Progenitor cell of endocrine pancreas (in vitro differentiated cells): ENCODE measurements at regions not wholly inside any gene's neighbourhood (a gene's known extent, or its start where the extent isn't known, plus 50 kb on each side); places are given as distances from the start of the nearest gene placed in this dataset.

Experiments
- DNase-seq: peaks from one replicate; pipeline ENCODE4 v3.0.0; 2021; ENCODE audit warnings: low spot score; ENCODE audit not compliant: unreplicated experiment
- H3K27ac Mint-ChIP-seq: 2 replicates; pipeline ENCODE4 v1.8.0; 2021; ENCODE audit warnings: mild to moderate bottlenecking, moderate library complexity, mixed read lengths
- H3K27me3 Mint-ChIP-seq: 2 replicates; pipeline ENCODE4 v1.8.0; 2021; ENCODE audit warnings: mixed read lengths
- H3K36me3 Mint-ChIP-seq: 2 replicates; pipeline ENCODE4 v1.8.0; 2022; ENCODE audit warnings: mixed read lengths; ENCODE audit not compliant: insufficient read depth
- H3K4me1 Mint-ChIP-seq: 2 replicates; pipeline ENCODE4 v1.8.0; 2021; ENCODE audit warnings: low read depth, mixed read lengths
- H3K4me3 Mint-ChIP-seq: 2 replicates; pipeline ENCODE4 v1.8.0; 2021; ENCODE audit warnings: low read depth, mild to moderate bottlenecking, moderate library complexity, mixed read lengths
- H3K9me3 Mint-ChIP-seq: 2 replicates; pipeline ENCODE4 v1.8.0; 2021; ENCODE audit warnings: low read depth, mixed read lengths
- TF ChIP-seq, protein P1 (sequence below): fragments of 200-600 bp; sonication (generic); IDR thresholded peaks from one replicate; pipeline ENCODE4 v1.5.0; 2021; ENCODE audit warnings: antibody characterized with exemption, mild to moderate bottlenecking; ENCODE audit not compliant: unreplicated experiment

DNA sequence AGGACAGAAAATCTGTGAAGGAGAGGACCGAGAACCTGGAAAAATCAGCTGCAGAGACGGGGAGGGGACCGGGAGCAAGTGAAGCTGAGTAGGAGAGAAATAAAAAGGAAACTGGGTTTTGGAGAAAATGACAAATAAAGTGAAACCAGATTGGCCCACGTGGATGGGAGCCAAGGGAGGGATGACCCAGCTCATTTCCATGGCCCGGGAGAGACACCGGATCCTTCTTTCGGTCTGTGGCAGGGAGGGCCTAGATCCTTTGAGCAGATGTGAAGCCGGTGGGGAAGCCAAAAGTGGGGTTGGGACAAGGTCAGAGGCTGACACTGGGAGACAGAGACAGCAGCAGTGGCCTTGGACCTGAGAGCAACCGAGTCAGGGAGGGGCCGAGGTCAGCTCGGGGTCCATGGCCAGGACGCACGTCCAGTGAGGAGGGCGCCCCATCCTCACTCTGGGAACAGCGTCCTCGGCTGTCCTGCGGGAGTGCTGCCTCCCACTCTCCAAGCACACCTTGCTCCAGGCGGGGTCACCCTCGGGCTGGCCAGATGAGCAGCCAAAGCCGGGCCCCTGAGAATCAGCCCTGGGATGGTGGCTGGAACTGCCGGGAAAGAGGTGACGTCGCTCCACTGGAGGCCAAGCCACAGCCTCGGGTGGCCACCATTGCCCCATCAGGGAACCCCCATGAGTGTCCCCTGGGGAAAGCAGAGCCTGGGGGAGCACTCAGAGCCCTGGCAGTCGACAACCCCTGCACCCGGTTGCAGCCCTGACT is 50.8 kb upstream of the CDR2 start:
- Mint-ChIP-seq H3K4me1 (no peaks in the 10 kb centered on the region), H3K4me3 (no peak overlapping the region), H3K36me3 (peaks cover 30% of the 10 kb centered on the region), H3K27me3 (no peaks in the 10 kb centered on the region), H3K27ac (no peak overlapping the region), H3K9me3 (no peaks in the 10 kb centered on the region)
- DNase-seq, result no peak
- TF ChIP-seq, protein P1, sequence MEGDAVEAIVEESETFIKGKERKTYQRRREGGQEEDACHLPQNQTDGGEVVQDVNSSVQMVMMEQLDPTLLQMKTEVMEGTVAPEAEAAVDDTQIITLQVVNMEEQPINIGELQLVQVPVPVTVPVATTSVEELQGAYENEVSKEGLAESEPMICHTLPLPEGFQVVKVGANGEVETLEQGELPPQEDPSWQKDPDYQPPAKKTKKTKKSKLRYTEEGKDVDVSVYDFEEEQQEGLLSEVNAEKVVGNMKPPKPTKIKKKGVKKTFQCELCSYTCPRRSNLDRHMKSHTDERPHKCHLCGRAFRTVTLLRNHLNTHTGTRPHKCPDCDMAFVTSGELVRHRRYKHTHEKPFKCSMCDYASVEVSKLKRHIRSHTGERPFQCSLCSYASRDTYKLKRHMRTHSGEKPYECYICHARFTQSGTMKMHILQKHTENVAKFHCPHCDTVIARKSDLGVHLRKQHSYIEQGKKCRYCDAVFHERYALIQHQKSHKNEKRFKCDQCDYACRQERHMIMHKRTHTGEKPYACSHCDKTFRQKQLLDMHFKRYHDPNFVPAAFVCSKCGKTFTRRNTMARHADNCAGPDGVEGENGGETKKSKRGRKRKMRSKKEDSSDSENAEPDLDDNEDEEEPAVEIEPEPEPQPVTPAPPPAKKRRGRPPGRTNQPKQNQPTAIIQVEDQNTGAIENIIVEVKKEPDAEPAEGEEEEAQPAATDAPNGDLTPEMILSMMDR, result no peak

DNA sequence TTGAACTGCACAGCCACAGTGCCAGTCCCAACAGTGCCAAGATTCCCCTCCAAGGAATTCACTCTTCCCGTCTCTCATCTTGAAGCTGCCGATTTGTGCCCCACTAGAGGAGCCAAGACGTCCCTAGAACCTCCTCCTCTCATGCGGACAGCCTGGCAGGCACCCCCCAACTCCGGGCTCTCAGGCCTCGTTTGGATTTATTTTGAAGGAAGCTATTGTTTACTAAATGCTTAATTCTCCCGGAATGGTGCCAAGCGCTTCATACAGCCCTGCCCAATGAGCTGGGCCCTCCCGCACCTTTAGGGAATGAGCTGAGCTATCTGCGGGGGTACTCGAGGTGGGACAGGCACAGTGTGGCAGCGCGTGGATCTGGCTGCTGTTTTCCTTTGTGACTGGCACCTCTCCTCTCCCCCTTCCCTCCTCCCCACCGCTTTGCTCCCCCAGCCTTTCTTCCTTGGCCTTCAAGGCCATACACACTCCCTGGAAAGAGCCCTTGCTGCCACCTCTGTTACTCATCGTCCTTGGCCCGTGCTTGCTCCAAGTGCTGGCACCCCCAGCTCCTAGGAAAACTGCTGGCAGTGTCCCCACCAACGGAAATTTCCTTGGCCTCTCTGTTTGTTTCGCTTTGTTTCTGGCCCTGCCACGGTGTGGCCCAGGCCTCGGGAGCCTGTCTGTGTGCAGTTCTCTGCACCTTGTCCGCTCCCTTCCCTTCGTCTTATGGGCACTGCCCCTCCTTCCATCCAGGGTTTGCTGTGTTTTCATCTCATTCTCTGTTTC is 49.9 kb upstream of the CDR2 start:
- H3K36me3 Mint-ChIP-seq, result peaks cover 30% of the 10 kb centered on the region
- H3K27ac Mint-ChIP-seq, result no peak overlapping the region
- TF ChIP-seq, protein P1, result no peak
- no peak overlapping the region for H3K4me3 Mint-ChIP-seq
- no peaks in the 10 kb centered on the region for H3K9me3 Mint-ChIP-seq
- no peaks in the 10 kb centered on the region for H3K27me3 Mint-ChIP-seq
- no peak for DNase-seq
- H3K4me1 Mint-ChIP-seq, result no peaks in the 10 kb centered on the region
